HG02759 (cell line): ENCODE measurements at regions not wholly inside any gene's neighbourhood (a gene's known extent, or its start where the extent isn't known, plus 50 kb on each side); places are given as distances from the start of the nearest gene placed in this dataset.

Experiments used
- ATAC-seq: cut with Tn5 transposase; IDR thresholded peaks from one replicate; pipeline ENCODE4 v1.9.1; 2021; ENCODE audit warnings: mild to moderate bottlenecking, moderate library complexity; ENCODE audit not compliant: unreplicated experiment

- no peak for ATAC-seq
Measured at GRCh38 chr6:164502833-164503232, 806.6 kb downstream of the C6orf118 start.

- no peak for ATAC-seq
Measured at GRCh38 chr6:164495882-164496495, 813.4 kb downstream of the C6orf118 start.

- ATAC-seq, result no peak
Measured at GRCh38 chr6:164478426-164478825, 831.0 kb downstream of the C6orf118 start.

GRCh38 chr6:164477790-164478189, 831.6 kb downstream of the C6orf118 start:
- no peak for ATAC-seq

- no peak for ATAC-seq
Measured at GRCh38 chr6:164477101-164477500, 832.3 kb downstream of the C6orf118 start.

- no peak for ATAC-seq
Measured at GRCh38 chr6:164469276-164469949, 840.0 kb downstream of the C6orf118 start.

- no peak for ATAC-seq
Measured at GRCh38 chr6:164455835-164456234, 853.6 kb downstream of the C6orf118 start.

GRCh38 chr6:164453835-164454234, 855.6 kb downstream of the C6orf118 start:
- ATAC-seq, result no peak

GRCh38 chr6:164442572-164442971, 866.8 kb downstream of the C6orf118 start:
- no peak for ATAC-seq

GRCh38 chr6:164439331-164439730, 870.1 kb downstream of the C6orf118 start:
- ATAC-seq, result no peak

GRCh38 chr6:164436976-164437375, 872.4 kb downstream of the C6orf118 start:
- ATAC-seq, result no peak

- no peak for ATAC-seq
Measured at GRCh38 chr6:164427728-164428402, 881.5 kb downstream of the C6orf118 start.

- no peak for ATAC-seq
Measured at GRCh38 chr6:164424489-164424888, 884.9 kb downstream of the C6orf118 start.

GRCh38 chr6:164419099-164419498, 890.3 kb downstream of the C6orf118 start:
- ATAC-seq, result no peak

- ATAC-seq, result no peak
Measured at GRCh38 chr6:164418262-164418588, 891.2 kb downstream of the C6orf118 start.

- ATAC-seq, result no peak
Measured at GRCh38 chr6:164417537-164418261, 891.7 kb downstream of the C6orf118 start.

GRCh38 chr6:164415832-164416563, 893.4 kb downstream of the C6orf118 start:
- ATAC-seq, result no peak

GRCh38 chr6:164414695-164415094, 894.7 kb downstream of the C6orf118 start:
- ATAC-seq, result no peak

GRCh38 chr6:164412566-164412965, 896.8 kb downstream of the C6orf118 start:
- ATAC-seq, result no peak

- ATAC-seq, result no peak
Measured at GRCh38 chr6:164410017-164410416, 899.4 kb downstream of the C6orf118 start.
